Esophagus muscularis mucosa (tissue), 4 donors: ENCODE measurements at regions not wholly inside any gene's neighbourhood (a gene's known extent, or its start where the extent isn't known, plus 50 kb on each side); places are given as distances from the start of the nearest gene placed in this dataset.

Source experiments
- DNase-seq: peaks from one replicate; pipeline ENCODE4 v3.0.0-alpha.2; 2017; ENCODE audit errors: extremely low spot score
- H3K27ac ChIP-seq, 4 donors: fragments of 200-600 bp; sonication (generic); replicated peaks in 1 of 4; 1 replicate in 3 of 4; 2 replicates in 1 of 4; pipeline ENCODE4 v1.5.1; 2016 to 2019; ENCODE audit warnings: mild to moderate bottlenecking in 1 of 4
- H3K27me3 ChIP-seq, 4 donors: fragments of 200-600 bp; sonication (generic); one replicate each; pipeline versions ENCODE4 v1.5.1 to v1.6.0; 2016 to 2019
- H3K36me3 ChIP-seq, 4 donors: fragments of 200-600 bp; sonication (generic); one replicate each; pipeline ENCODE4 v1.5.1; 2016 to 2019
- H3K4me1 ChIP-seq, 4 donors: fragments of 200-600 bp; sonication (generic); one replicate each; pipeline ENCODE4 v1.5.1; 2016 to 2019
- H3K4me3 ChIP-seq, 4 donors: fragments of 200-600 bp; sonication (generic); 1 replicate in 2 of 4; 2 replicates in 2 of 4; pipeline ENCODE4 v1.5.1; 2016 to 2019; ENCODE audit warnings: mild to moderate bottlenecking in 4 of 4, moderate library complexity in 1 of 4
- H3K9me3 ChIP-seq, 4 donors: fragments of 200-600 bp; sonication (generic); 1 replicate in 3 of 4; 2 replicates in 1 of 4; pipeline ENCODE4 v1.5.1; 2016 to 2019
- CTCF ChIP-seq, 3 experiments: fragments of 200-600 bp in 2 of 3; fragments of 450-650 bp in 1 of 3; sonication (generic) in 2 of 3; IDR thresholded peaks; one replicate each; pipeline ENCODE4 v1.5.1; 2017 to 2019; ENCODE audit warnings: antibody characterized with exemption in 3 of 3, mild to moderate bottlenecking in 2 of 3, moderate library complexity in 1 of 3
- EP300 ChIP-seq: sonication (generic); formaldehyde crosslinking; IDR thresholded peaks from one replicate; pipeline ENCODE4 v1.6.1; 2017; ENCODE audit warnings: antibody characterized with exemption
- POLR2A ChIP-seq: fragments of 450-650 bp; IDR thresholded peaks from one replicate; pipeline ENCODE4 v1.6.1; 2017; ENCODE audit warnings: antibody characterized with exemption, moderate library complexity, mild to moderate bottlenecking, low read depth
- POLR2AphosphoS5 ChIP-seq, 2 donors: sonication (generic); formaldehyde crosslinking; IDR thresholded peaks; one replicate each; pipeline ENCODE4 v1.6.1; 2017; ENCODE audit warnings: antibody characterized with exemption in 2 of 2
- WGBS: methylation state at CpG from one replicate; pipeline ENCODE4 v1.1.5; 2018; 5-methylcytosine and 5-hydroxymethylcytosine counted together
- intact Hi-C: fragments of 100-400 bp; cut with DNase I; formaldehyde crosslinking; loops from one replicate; pipeline ENCODE4 v1.15.1; 2023

- Histone ChIP-seq H3K4me1 (no peaks in the 10 kb centered on the region), H3K27ac (no peak overlapping the region), H3K27me3 (peaks cover 0 to 11% (median 0%) of the 10 kb centered on the region in 4 donors), H3K9me3 (no peaks in the 10 kb centered on the region), H3K4me3 (no peak overlapping the region), H3K36me3 (no peaks in the 10 kb centered on the region)
- intact Hi-C loops, result no loop called here
- TF ChIP-seq POLR2AphosphoS5 (IDR thresholded peaks at IDR 0.05) (no peak), POLR2A (no peak), EP300 (no peak), CTCF (IDR thresholded peaks at IDR 0.05) (no peak)
- 94% methylated on average over 4 of the region's 4 CpGs for WGBS
- no peak for DNase-seq
These were observed 76.0 kb upstream of the GRB10 start for GRCh38 chr7:50858528-50859245.

- no peak for DNase-seq
- intact Hi-C loops, result no loop called here
- no peaks in the 10 kb centered on the region for H3K9me3 ChIP-seq
- no peaks in the 10 kb centered on the region for H3K36me3 ChIP-seq
- H3K4me3 ChIP-seq, result no peak overlapping the region
- peaks cover 0 to 11% (median 0%) of the 10 kb centered on the region in 4 donors for H3K27me3 ChIP-seq
- H3K4me1 ChIP-seq, result no peaks in the 10 kb centered on the region
- no peak overlapping the region for H3K27ac ChIP-seq
- TF ChIP-seq POLR2AphosphoS5 (IDR thresholded peaks at IDR 0.05) (no peak), POLR2A (no peak), EP300 (no peak), CTCF (IDR thresholded peaks at IDR 0.05) (no peak)
- WGBS, result 74% methylated on average over 6 of the region's 6 CpGs
These were observed 75.3 kb upstream of the GRB10 start for GRCh38 chr7:50857804-50858489.

GRCh38 chr7:50856806-50857205 lies 74.1 kb upstream of the GRB10 start:
- intact Hi-C loops, result no loop called here

GRCh38 chr7:50856231-50856630 lies 73.5 kb upstream of the GRB10 start:
- intact Hi-C loops, result no loop called here
- H3K9me3 ChIP-seq, result no peaks in the 10 kb centered on the region
- H3K4me3 ChIP-seq, result no peak overlapping the region
- DNase-seq, result no peak
- TF ChIP-seq CTCF (IDR thresholded peaks at IDR 0.05) (no peak), POLR2A (no peak), POLR2AphosphoS5 (IDR thresholded peaks at IDR 0.05) (no peak), EP300 (no peak)
- no peak overlapping the region for H3K27ac ChIP-seq
- H3K27me3 ChIP-seq, result peaks cover 0 to 11% (median 0%) of the 10 kb centered on the region in 4 donors
- 94% methylated on average over 4 of the region's 4 CpGs for WGBS
- H3K36me3 ChIP-seq, result no peaks in the 10 kb centered on the region
- H3K4me1 ChIP-seq, result no peaks in the 10 kb centered on the region

More at GRCh38 chr7:50856806-50857205, 74.1 kb upstream of the GRB10 start:
- no peaks in the 10 kb centered on the region for H3K36me3 ChIP-seq
- H3K4me1 ChIP-seq, result no peaks in the 10 kb centered on the region
- no peaks in the 10 kb centered on the region for H3K9me3 ChIP-seq
- H3K27me3 ChIP-seq, result peaks cover 0 to 11% (median 0%) of the 10 kb centered on the region in 4 donors
- no peak for DNase-seq
- no peak for TF ChIP-seq CTCF (IDR thresholded peaks at IDR 0.05)
- H3K4me3 ChIP-seq, result no peak overlapping the region
- WGBS, result 87% methylated on average over 3 of the region's 5 CpGs
- no peak overlapping the region for H3K27ac ChIP-seq
